ENCODE measurements at regions not wholly inside any gene's neighbourhood (a gene's known extent, or its start where the extent isn't known, plus 50 kb on each side); places are given as distances from the start of the nearest gene placed in this dataset.

DNA sequence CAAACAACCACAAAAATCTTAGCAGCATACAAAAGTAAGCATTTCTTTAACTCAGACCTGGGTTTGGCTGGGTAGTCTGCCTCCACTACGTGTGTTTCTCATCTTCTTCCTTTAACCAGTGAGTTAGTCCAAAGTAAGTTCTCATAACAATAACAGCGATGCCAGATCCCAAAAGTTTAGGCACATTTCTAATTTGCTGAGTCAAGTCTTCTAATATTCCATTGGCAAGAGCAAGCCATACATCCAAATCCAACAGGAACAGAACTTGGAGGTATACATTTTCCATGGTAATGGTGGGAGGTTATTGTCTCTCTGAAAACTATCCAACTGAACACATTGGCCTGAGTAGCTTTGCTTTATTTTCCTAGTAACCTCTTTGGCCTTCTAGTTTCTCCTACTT, 115.7 kb upstream of the CNTNAP2 start:
- H4K20me1 ChIP-seq (replicated peaks in 1 of 2; ENCODE audit: control insufficient read depth in 1 of 2, insufficient read depth in 2 of 2, low read length in 2 of 2) = no peaks in the 10 kb centered on the region
- CTCF ChIA-PET (ENCODE audit: partially characterized antibody) = no interaction called here
- H3K23me2 ChIP-seq (ENCODE audit: low read depth, low read length) = no peaks in the 10 kb centered on the region
- H3K14ac ChIP-seq (ENCODE audit: insufficient read length) = no peak overlapping the region
- no peak overlapping the region for H3K4ac ChIP-seq (replicated peaks; ENCODE audit: insufficient read length, low read depth, low read length)
- H3K27ac ChIP-seq (ENCODE audit: low read depth, low read length) = no peak overlapping the region
- no peak for DNase-seq (ENCODE audit: low read depth in 1 of 2, low spot score in 2 of 2)
- no peaks in the 10 kb centered on the region for H3K4me1 ChIP-seq (replicated peaks in 1 of 4; ENCODE audit: control insufficient read depth in 3 of 4, insufficient read depth in 4 of 4, low read length in 3 of 4)
- no peak overlapping the region for H3K9ac ChIP-seq (replicated peaks in 1 of 4; ENCODE audit: extremely low read depth in 1 of 4, low read depth in 3 of 4, low read length in 3 of 4)
- no peaks in the 10 kb centered on the region for H3K79me1 ChIP-seq (ENCODE audit: low read depth, low read length)
- H2AK5ac ChIP-seq (ENCODE audit: low read depth, low read length) = no peak overlapping the region
- POLR2A ChIA-PET (ENCODE audit: partially characterized antibody) = no interaction called here
- H3K23ac ChIP-seq (ENCODE audit: insufficient read length) = no peak overlapping the region
- H3K4me2 ChIP-seq (ENCODE audit: insufficient read depth in 1 of 2, low read depth in 2 of 2, low read length in 2 of 2) = no peak overlapping the region
- H3K4me3 ChIP-seq (ENCODE audit: extremely low read depth in 1 of 4, insufficient read depth in 2 of 4, low read depth in 3 of 4, low read length in 4 of 4) = no peak overlapping the region
- no peaks in the 10 kb centered on the region for H3K79me2 ChIP-seq (ENCODE audit: control insufficient read depth in 1 of 2, insufficient read depth in 2 of 2, low read length in 2 of 2)
- no peak for TF ChIP-seq RAD21 (IDR thresholded peaks at IDR 0.05 in 1 of 2, conservative IDR thresholded peaks at IDR 0.05 in 1 of 2; ENCODE audit: low read depth in 2 of 2, low read length in 2 of 2)
- TF ChIP-seq SUZ12 (IDR thresholded peaks at IDR 0.05; ENCODE audit: low read length) = no peak
- TF ChIP-seq EZH2 (IDR thresholded peaks at IDR 0.05; ENCODE audit: low read depth, low read length, severe bottlenecking) = no peak
- TF ChIP-seq CBX5 (IDR thresholded peaks at IDR 0.05; ENCODE audit: low read depth, low read length) = no peak
- no peak overlapping the region for H4K5ac ChIP-seq (ENCODE audit: insufficient read length, low read depth, low read length)
- no peak overlapping the region for H4K91ac ChIP-seq (replicated peaks; ENCODE audit: insufficient read length, low read length)
- WGBS, 2 experiments (ENCODE audit: extremely low coverage in 1 of 2, insufficient coverage in 1 of 2, insufficient read length in 1 of 2, insufficient replicate concordance in 2 of 2, low coverage in 1 of 2, low lambda C conversion rate in 2 of 2, missing lambda C conversion rate in 1 of 2) = 88% methylated on average over 2 of the region's 2 CpGs; no CpG with 5 or more reads in 1 of the 2 experiments
- H2BK5ac ChIP-seq (ENCODE audit: low read depth, low read length) = no peak overlapping the region
- no peaks in the 10 kb centered on the region for H3K9me3 ChIP-seq (ENCODE audit: insufficient read depth in 2 of 2, low read depth in 1 of 2, low read length in 1 of 2)
- no peaks in the 10 kb centered on the region for H3K36me3 ChIP-seq (ENCODE audit: control insufficient read depth in 2 of 4, insufficient read depth in 4 of 4, low read length in 3 of 4)
- no peak overlapping the region for H3K56ac ChIP-seq (replicated peaks; ENCODE audit: insufficient read length, low read depth, low read length)
- FAIRE-seq = no peak
- no peak overlapping the region for H4K8ac ChIP-seq (ENCODE audit: extremely low read depth, insufficient read depth, low read length)
- no peaks in the 10 kb centered on the region for H3K27me3 ChIP-seq (replicated peaks in 1 of 4; ENCODE audit: control insufficient read depth in 3 of 4, extremely low read depth in 1 of 4, insufficient read depth in 3 of 4, low read length in 3 of 4)
- no peak overlapping the region for H2BK15ac ChIP-seq (ENCODE audit: low read length)
- H2BK20ac ChIP-seq (ENCODE audit: low read length) = no peak overlapping the region
- no peak overlapping the region for H3K18ac ChIP-seq (ENCODE audit: extremely low read depth, low read length)
- no peak overlapping the region for H2AFZ ChIP-seq (ENCODE audit: low read length)
- no peak overlapping the region for H2BK120ac ChIP-seq (replicated peaks; ENCODE audit: low read depth, low read length)
- H2BK12ac ChIP-seq (ENCODE audit: low read depth, low read length) = no peak overlapping the region
